HG03558 (cell line): ENCODE measurements at regions not wholly inside any gene's neighbourhood (a gene's known extent, or its start where the extent isn't known, plus 50 kb on each side); places are given as distances from the start of the nearest gene placed in this dataset.

ENCODE experiments used
- ATAC-seq: cut with Tn5 transposase; IDR thresholded peaks from one replicate; pipeline ENCODE4 v1.9.1; 2021; ENCODE audit warnings: moderate number of reproducible peaks; ENCODE audit not compliant: unreplicated experiment; ENCODE audit errors: extremely low read depth

- no peak for ATAC-seq
Observed at GRCh38 chr2:106572541-106573450, 85.6 kb downstream of the CD8B2 start.

GRCh38 chr2:106573773-106574172 lies 86.6 kb downstream of the CD8B2 start:
- no peak for ATAC-seq

- no peak for ATAC-seq
Observed at GRCh38 chr2:106575955-106576354, 88.8 kb downstream of the CD8B2 start.

DNA sequence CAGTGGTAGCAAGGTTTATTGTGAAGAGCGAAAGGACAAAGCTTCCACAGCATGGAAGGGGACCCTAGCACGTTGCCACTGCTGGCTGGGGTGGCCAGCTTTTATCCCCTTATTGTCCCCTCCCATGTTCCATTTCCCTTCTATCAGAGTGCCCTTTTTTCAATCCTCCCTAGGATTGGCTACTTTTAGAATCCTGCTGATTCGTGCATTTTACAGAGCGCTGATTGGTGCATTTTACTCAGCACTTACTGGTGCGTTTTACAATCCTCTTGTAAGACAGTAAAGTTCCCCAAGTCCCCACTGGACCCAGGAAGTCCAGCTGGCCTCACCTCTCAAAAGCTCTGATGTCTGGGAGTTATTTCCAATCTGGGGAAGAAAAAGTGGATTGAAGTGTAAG lies 90.1 kb downstream of the CD8B2 start:
- no peak for ATAC-seq

DNA sequence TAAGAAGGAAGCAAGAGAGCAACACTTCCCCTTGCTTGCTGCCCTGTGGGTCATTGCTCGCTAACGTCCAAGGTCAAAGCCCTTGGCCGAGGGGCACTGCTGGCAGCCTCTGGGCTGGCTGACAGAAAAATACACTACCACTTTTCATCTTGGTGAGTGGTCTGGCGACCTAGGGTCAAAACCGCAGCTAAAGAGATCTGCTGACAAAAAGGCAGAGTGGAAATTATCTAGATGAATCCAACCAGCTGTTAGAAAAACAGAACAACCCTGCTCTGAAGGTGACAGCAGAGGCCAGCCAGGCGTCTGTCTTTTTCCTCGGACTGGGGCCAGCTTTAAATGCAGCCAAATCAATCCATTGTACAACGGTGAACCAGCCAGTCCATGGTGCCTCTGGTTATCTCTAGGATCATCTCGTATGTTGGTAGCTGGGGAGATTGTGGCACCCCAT lies 92.6 kb downstream of the CD8B2 start:
- ATAC-seq = no peak

- no peak for ATAC-seq
Observed at GRCh38 chr2:106580241-106580640, 93.1 kb downstream of the CD8B2 start.

DNA sequence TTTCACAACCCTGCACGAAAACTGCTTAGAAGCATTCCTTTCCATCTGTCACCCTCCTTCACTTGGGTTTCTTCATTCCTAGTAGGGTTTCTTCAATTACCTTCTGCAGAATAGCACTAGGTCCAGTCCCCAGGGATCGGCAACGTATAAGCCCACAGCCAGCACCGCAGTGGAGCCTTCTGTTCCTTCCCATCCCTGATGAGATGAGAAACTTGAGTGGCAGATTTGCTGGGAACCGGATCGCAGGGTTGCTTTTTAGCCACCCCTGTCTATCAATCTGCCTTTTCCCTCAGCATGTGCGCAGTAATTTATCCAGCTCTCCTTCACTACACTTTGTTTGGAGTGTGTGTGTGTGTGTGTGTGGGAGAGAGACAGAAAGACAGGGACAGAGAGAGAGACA lies 94.2 kb downstream of the CD8B2 start:
- no peak for ATAC-seq

DNA sequence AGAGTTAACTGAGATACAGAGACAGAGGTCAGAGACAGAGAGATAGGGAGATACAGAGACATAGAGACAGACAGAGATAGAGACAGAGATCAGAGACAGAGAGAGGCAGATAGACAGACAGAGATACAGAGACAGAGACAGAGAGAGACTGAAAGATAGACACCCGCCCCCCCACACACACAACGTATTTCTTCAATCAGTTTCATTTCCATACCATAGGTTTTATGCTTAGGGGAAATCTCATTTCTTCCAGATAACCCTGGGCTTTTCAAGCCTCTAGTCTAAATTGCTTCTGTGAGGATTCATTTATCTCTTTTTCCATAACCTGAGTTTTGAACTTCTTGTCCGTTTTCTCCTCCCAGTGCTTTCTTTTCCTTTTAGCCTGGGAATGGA lies 94.6 kb downstream of the CD8B2 start:
- ATAC-seq = no peak

DNA sequence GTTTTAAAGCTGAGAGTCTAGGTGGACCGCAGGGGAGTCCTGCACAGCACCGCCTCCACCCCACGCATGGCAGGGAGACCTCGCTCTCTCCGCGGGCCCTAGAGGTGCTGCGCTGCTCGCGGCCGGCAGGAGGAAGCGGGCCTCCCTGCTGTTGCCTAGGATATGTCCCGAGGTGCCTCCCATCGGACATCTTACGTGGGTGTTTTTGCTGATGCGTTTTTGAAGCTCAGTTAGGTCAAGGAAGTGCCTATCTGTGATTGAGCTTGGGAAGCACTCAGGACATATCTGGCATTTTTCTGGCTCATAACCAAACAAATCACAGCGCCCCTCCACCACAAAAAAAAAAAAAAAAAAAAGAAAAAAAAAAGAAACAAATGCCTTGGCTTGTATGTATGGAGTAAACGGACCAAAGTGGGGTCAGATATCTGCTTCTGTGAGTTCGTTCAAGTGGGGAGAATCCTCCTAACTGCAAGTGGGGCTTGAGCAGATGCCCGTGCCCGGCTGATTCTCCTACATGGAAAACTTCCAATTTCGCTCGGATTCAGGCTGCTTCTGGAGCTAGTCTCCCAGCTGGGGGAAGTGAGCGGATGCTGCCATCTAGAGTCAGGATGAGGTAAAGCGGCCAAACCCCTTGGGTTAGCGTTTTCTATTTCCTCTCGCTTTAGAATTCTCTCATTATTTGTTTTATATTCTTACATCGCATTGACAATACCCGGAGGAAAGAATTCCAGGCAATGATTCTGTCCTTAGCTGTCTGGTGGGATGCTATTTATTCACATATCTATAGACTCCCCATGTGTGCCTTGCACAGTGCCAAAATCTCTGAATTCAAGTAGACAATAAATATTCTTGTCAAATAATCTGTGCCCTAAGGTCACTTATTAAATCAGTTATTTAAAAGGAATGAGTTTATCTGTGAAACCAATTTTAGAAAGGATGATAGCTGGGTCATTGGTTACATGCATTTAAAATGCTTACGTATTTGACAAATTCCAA lies 95.3 kb downstream of the CD8B2 start:
- ATAC-seq = peak; percentile 57

DNA sequence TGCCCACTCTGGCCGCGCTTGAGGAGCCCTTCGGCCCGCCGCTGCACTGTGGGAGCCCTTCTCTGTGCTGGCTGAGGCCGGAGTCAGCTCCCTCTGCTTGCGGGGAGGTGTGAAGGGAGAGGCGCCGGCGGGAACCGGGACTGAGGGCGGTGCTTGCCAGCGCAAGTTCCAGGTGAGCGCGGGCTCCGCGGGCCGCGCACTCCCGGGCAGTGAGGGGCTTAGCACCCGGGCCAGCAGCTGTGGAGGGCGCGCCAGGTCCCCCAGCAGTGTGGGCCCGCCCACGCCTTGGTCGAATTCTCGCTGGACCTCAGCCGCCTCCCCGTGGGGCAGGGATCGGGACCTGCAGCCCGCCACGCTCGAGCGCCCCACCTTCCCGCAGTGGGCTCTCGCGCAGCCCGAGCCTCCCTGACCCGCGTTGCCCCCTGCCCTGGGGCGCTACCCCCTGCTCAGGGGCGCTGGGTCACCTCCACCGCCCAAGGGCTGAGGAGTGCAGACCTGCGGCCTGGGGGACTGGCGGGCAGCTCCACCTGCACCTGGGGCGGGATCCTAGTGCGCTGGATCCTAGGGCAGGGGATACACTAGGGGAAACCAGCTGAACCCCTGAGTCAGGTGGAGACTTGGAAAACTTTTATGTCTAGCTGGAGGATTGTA lies 97.3 kb downstream of the CD8B2 start:
- no peak for ATAC-seq

DNA sequence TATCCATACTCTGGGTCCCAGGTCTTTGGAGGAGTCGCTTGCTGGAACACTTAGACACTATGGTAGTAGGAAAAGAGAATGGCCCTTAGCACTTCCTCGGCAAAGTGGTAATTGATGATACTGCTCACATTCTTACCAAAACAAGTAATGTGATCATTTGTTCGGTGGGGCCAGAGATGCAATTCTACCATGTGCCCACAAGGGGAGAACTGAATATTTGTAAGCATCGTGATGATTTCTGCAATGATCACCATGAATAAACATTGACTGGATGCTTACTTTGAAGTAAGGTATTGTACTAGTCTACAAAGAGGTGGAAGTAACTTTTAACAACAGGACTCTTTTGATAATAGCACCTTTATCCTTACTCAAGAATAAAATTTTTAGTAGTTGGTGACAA lies 109.7 kb downstream of the CD8B2 start:
- ATAC-seq = no peak

GRCh38 chr2:106599540-106599939 lies 112.4 kb downstream of the CD8B2 start:
- ATAC-seq = no peak

GRCh38 chr2:106602042-106602441 lies 114.9 kb downstream of the CD8B2 start:
- ATAC-seq = no peak

DNA sequence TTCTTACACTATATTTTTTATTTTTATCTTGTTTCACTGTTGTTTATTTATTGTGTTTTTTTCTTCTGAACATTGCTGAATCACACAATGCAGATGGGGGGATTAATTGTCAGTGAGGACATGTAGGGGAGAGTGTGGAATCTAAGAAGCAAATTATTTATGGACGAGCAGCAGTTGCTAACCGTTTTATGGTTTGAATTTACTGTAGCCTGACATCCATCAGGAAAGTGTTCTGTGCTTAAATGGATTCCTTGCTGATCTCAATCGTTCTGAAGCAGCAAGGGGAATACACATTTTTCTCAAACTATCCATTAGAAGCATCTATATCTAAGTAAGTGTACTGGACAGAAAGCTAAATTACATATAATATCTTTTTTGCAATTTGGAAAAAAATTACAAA lies 119.5 kb downstream of the CD8B2 start:
- no peak for ATAC-seq

- ATAC-seq = no peak
Observed at GRCh38 chr2:106607371-106607770, 120.2 kb downstream of the CD8B2 start.

GRCh38 chr2:106609780-106610179 lies 122.6 kb downstream of the CD8B2 start:
- no peak for ATAC-seq

DNA sequence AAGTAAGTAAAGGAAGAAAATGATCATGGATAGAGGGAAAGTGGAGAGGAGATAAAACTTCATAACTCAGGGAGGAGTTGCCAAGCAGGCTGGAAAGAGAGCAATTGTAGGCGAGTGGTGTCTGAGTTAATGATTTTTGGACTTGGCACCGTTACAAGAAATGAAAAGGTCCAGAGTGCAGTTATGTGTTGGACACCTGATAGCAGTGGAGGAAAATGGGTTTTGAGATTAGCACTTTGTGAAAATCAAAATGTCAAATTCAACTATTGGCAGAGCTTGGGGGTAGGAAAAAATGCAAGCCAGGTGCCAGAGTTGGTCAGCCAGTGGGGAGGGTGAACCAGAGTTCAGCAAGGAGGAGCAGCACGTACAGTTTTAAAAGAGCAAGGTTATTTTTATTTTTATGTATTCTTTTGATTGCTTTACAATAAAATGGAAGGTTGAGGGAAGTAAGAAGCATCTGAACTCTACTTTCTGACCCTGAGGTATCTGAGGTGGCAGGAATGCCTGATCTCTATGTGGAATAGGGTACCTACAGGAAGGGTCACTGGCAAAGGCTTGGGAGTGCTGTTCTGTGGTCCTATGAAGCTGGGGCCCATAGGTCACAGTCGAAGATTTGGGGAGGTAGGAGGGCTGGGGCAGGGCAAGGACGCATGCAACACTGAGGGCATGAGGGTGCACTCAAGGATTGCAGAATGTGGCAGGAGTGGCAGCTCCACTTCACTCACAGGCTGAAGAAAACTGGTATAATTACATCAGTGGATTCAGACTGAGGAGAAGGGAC lies 127.5 kb downstream of the CD8B2 start:
- no peak for ATAC-seq

DNA sequence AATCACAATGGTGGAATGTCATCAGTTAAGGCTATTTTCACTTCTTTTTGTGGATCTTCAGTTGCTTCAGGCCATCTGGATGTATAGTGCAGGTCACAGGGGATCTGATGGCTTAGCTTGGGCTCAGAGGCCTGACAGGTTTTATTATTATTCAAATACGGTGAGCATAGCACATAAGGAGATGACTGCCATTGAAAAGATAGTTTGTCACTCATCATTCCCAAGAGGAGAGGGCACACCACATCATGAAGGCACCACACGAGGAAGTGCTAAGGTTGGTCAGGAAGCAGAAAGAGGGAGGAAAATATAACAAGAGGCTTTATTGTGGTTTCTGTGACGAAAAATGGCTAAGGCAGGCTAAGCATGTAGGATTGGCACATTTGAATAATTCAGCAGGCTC lies 131.4 kb downstream of the CD8B2 start:
- ATAC-seq = no peak

DNA sequence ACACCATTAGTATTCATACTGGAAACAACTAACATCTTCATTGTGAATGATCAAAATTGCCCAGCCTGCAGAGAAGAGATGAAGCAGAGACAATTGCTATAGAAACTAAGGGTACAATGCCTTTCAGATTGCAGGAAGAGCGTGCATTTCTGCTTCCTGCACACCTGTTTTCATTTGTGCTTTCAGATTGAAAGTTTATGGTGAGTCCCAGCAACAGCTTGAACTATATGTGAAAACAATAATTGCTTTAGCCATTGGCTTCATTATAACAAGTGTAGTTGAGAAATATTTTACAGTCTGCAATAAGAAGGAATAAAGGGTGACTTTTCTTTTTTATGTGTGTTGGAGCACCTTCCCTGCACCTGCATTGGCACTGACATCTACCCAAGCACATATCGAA lies 136.3 kb downstream of the CD8B2 start:
- ATAC-seq = no peak
